ENCODE measurements at regions not wholly inside any gene's neighbourhood (a gene's known extent, or its start where the extent isn't known, plus 50 kb on each side); places are given as distances from the start of the nearest gene placed in this dataset.

GRCh38 chr9:93893899-93894690, 61.1 kb downstream of the BARX1 start:
- no peak for DNase-seq (ENCODE audit: extremely low read depth, insufficient read length)
- no peaks in the 10 kb centered on the region for H3K27me3 ChIP-seq (replicated peaks; ENCODE audit: control insufficient read depth, insufficient read depth, low read length)
- no peak for TF ChIP-seq CTCF (IDR thresholded peaks at IDR 0.05; ENCODE audit: insufficient read depth, low read length, poor library complexity, severe bottlenecking)
- H3K36me3 ChIP-seq (ENCODE audit: control insufficient read depth, insufficient read depth, low read length) = no peaks in the 10 kb centered on the region
- H3K4me3 ChIP-seq (replicated peaks; ENCODE audit: low read depth, low read length) = no peak overlapping the region

GRCh38 chr9:93893194-93893593, 62.0 kb downstream of the BARX1 start:
- TF ChIP-seq CTCF (IDR thresholded peaks at IDR 0.05; ENCODE audit: insufficient read depth, low read length, poor library complexity, severe bottlenecking) = no peak
- H3K36me3 ChIP-seq (ENCODE audit: control insufficient read depth, insufficient read depth, low read length) = no peaks in the 10 kb centered on the region
- H3K27me3 ChIP-seq (replicated peaks; ENCODE audit: control insufficient read depth, insufficient read depth, low read length) = no peaks in the 10 kb centered on the region
- no peak overlapping the region for H3K4me3 ChIP-seq (replicated peaks; ENCODE audit: low read depth, low read length)
- no peak for DNase-seq (ENCODE audit: extremely low read depth, insufficient read length)

GRCh38 chr9:93892748-93893147, 62.4 kb downstream of the BARX1 start:
- DNase-seq (ENCODE audit: extremely low read depth, insufficient read length) = no peak
- no peak for TF ChIP-seq CTCF (IDR thresholded peaks at IDR 0.05; ENCODE audit: insufficient read depth, low read length, poor library complexity, severe bottlenecking)
- Histone ChIP-seq H3K4me3 (replicated peaks; ENCODE audit: low read depth, low read length) (no peak overlapping the region), H3K36me3 (ENCODE audit: control insufficient read depth, insufficient read depth, low read length) (no peaks in the 10 kb centered on the region), H3K27me3 (replicated peaks; ENCODE audit: control insufficient read depth, insufficient read depth, low read length) (no peaks in the 10 kb centered on the region)

- Histone ChIP-seq H3K4me3 (replicated peaks; ENCODE audit: low read depth, low read length) (no peak overlapping the region), H3K36me3 (ENCODE audit: control insufficient read depth, insufficient read depth, low read length) (no peaks in the 10 kb centered on the region), H3K27me3 (replicated peaks; ENCODE audit: control insufficient read depth, insufficient read depth, low read length) (no peaks in the 10 kb centered on the region)
- no peak for TF ChIP-seq CTCF (IDR thresholded peaks at IDR 0.05; ENCODE audit: insufficient read depth, low read length, poor library complexity, severe bottlenecking)
- no peak for DNase-seq (ENCODE audit: extremely low read depth, insufficient read length)
Measured at GRCh38 chr9:93891549-93892310, 63.4 kb downstream of the BARX1 start.

- H3K36me3 ChIP-seq (ENCODE audit: control insufficient read depth, insufficient read depth, low read length) = no peaks in the 10 kb centered on the region
- TF ChIP-seq CTCF (IDR thresholded peaks at IDR 0.05; ENCODE audit: insufficient read depth, low read length, poor library complexity, severe bottlenecking) = no peak
- H3K4me3 ChIP-seq (replicated peaks; ENCODE audit: low read depth, low read length) = no peak overlapping the region
- no peaks in the 10 kb centered on the region for H3K27me3 ChIP-seq (replicated peaks; ENCODE audit: control insufficient read depth, insufficient read depth, low read length)
- no peak for DNase-seq (ENCODE audit: extremely low read depth, insufficient read length)
Measured at GRCh38 chr9:93891050-93891449, 64.1 kb downstream of the BARX1 start.
